NCI-H146 treated with DMSO at 0.1 percent for 48 hours (cell line): ENCODE measurements at regions not wholly inside any gene's neighbourhood (a gene's known extent, or its start where the extent isn't known, plus 50 kb on each side); places are given as distances from the start of the nearest gene placed in this dataset.

Experiments
- DNase-seq: peaks from one replicate; lab custom pipeline; 2025; ENCODE audit not compliant: unreplicated experiment; lab: John Stamatoyannopoulos, UW

DNA sequence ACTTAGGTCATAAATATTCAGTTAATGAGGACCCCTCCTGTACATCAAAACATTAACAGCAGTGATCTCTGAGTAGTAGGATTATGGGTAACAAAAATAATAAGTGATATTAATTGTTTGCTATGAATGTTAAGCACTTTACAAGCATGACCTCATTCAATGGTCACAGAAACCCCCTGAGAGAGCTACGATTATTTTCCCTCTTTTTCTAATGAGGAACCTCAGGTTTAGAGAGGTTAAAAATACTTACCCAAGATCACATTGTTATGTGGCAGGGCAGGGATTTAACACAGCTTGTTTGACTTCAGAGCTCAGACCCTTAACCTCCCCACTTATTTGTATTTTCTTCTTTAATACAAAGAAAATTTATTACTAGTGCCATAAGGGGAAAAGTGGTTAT is 228.2 kb downstream of the TBL1XR1 start:
- DNase-seq = no peak

DNA sequence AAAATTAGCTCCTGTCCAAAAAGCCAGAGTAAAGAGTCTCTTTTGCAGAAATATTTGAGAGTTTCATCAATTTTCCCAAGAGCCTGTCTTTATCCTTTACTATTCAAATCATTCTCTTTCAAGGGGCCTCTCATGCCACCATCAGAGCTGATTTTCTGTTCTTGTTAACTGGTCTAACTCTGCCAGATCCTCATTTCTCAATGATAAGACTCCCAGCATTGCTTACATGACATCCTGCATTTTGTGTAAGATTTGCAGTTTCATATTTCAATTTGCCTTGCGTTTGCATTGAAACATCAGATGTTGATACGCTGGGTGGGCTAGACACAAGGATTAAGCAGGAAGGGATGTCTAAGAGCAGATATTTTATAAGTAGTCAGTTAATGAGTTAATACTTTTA is 228.7 kb downstream of the TBL1XR1 start:
- no peak for DNase-seq

DNA sequence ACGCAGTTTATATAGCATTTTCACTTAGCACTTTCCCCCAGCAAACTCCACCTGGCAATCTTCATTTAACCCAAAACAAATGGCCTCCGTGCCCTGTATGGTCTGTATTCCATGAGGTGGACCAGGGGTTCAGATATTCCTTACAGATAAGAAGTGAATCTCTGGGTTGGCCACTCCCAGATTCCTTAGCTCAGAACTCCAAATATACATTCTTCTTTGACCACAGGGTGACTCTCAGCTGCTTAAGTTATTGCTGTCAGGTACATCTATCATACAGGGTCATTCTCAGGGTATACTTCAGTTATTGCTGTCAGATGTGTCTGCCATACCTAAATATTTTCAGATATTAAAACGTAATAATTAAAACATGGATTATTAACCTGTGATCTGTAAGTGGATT is 229.8 kb downstream of the TBL1XR1 start:
- DNase-seq = no peak

DNA sequence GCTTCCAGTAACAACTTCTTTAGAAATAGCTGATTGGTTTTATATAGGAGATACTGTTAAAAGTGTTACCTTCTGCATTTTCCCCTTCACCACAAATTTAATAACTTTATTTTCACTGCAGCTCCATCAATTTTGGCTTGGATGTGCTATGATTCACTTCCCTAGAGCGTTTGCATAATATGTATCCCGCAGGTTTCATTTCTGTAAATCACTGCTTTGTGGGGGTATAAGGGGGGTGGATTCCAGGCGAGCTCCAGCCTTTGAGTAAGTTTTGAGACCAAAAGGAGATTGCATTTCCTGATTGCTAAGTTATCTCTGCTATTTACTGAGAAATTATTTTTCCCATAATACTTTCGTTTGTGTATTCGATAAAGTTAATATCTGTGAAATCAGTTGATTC is 232.6 kb downstream of the TBL1XR1 start:
- DNase-seq = peak; percentile 91

DNA sequence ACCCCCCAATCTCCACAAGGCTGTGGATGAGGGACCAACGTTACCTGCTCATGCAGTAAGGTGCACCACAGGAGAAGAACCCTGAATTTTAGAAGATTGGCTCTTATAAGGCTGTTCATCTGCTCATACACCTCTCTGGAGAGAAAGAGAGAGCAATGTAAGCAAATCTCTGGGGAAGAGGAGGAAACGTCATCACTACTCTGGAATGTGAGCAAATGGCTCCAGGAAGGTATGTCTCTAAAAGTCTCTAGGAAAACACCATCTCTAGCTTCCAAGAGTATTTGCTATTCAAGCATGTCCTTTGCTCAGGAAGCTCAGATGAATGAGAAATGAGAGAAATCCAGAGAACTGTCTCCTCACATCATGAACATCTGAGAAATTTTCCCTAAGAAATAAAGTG is 235.4 kb downstream of the TBL1XR1 start:
- no peak for DNase-seq

DNA sequence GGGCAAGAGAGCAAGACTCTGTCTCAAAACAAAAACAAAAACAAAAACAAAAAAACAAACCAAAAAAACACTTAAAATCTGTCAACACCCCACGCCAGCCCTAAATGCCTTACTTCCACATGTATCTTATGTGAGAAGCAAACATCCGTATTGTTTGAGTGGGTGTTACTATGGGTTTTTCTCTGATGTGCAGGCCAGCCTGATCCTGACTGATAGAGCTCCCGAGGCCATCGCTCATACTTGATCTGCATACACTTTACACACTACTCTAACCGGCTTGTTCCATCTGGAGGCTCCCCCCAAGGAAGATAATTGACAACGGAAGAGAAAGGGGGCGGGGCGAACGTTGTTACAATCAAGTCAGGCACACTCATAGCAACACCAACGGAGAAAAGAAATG is 237.4 kb downstream of the TBL1XR1 start:
- no peak for DNase-seq

DNA sequence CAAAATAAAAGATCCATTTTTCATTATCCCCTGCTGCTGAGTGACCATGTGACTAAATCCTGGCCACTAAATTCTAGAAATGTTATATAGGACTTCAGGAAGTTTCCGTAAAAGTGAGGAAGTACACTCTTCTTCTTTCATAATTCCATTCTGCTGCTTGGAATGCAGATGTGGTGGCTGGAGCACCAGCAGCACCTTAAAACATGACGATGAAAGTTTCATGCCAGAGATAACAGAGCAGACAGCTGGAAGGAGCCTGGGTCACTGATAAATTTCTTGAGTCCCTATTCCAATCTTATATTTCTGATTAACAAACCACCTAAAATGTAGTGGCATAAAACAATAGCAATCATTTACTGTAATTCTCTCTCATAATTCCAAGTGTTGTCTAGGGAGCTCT is 238.7 kb downstream of the TBL1XR1 start:
- no peak for DNase-seq

DNA sequence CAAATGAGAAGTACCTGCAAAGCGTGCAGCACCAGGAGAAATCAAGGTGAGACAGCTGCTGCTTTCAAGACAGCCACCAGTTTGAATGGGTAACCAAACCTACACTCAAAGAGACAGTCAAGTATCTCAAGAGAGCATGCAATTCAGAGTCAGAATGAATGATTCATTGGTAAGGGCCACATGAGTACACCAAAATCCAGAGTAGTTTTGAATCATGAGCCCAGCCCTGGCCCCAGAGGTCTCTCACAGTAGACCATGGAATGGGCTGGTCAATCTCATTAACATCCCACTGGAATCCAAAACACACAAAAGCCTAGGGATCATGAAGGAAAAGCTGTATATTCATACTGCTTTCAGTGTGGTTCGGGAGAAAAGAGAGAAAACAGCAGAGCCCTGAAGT is 242.8 kb downstream of the TBL1XR1 start:
- no peak for DNase-seq

DNA sequence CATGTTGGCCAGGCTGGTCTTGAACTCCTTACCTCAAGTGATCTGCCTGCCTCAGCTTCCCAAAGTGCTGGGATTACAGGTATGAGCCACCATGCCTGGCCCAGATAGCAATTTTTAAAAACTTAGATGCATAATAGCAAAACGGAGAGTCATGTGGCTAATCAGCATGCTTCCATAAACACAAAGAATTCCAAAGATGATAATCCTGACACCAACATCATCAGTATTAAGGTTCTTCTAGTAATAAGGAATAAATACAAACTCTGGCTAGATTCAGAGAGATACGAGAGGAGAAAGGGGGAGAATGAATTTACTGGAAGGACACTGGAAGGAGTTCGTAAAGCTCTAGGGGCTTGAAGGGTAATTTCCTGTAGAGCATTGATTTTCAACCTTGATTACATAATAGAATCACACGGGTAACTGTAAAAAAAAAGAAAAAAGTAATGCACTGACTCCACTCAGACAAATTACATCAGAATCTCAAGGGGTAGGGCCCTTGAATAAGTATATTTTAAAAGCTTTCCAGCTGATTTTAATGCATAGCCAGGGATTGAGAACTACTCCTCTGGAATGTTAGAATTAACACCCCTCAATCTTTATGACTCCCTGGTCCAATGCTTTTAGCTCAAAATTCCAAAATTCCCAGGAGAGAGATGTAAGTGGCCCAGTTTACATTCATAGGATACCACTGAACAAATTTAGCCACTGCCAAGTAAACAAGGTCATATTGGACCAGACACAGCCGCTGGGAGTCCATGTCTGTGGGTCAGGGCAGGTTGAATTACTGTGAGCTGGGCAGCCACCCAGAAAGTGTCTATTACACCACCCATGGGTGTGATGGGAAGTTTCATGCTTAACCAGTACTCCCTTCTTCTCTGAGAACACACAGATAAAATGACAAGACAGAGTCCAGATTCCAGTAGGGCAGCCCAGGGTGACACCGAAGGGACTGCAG is 243.9 kb downstream of the TBL1XR1 start:
- no peak for DNase-seq

DNA sequence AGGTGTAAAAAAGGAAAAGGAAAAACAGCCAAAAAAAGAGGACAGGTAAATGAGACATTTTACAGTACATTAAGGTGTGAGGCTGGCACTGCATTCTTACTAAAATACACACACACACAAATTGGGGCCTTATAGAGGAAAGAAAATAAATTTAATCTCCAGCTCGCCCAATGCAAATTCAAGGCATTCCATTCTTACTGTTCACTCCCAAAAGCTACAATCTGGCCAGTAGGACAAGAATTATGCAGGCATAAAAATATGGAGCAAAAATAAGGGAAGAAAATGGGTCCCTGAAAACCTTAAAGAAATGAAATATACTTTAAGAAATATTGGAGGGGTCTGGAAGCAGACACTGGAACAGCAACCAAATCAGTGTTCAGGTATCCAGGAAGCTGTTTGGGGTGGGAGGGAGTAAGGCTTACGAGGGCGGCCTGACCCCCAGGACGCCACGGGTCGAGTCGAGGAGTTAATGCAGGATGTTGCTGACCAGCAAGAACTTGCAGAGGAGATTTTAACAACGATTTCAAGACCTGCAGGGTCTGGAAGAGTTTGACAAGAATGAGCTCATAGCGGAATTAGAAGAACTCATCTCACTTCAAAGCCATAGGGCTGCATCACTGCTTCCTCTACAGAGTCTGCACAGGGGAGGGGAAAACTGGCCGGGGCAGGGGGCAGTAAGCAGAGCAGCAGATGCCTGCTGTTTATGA is 245.5 kb downstream of the TBL1XR1 start:
- DNase-seq = no peak

DNA sequence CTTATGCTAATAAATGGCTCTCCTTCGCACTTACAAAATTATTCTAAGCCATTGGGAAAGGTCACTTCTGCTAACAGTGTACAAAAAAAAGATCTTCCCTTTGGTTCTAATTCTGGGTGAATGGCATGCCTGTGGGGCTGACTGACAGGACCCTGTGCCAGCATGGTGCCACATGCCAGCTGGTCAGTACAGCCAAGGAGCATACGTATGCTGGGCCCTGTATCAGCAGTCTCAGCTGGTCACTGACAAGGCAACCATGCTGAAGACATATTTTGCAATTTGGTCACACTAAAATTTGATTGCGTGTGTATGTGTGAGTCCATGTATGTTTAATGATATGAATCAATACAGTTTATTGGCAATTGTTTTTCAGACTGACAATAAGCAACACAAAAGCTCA is 246.1 kb downstream of the TBL1XR1 start:
- DNase-seq = no peak

DNA sequence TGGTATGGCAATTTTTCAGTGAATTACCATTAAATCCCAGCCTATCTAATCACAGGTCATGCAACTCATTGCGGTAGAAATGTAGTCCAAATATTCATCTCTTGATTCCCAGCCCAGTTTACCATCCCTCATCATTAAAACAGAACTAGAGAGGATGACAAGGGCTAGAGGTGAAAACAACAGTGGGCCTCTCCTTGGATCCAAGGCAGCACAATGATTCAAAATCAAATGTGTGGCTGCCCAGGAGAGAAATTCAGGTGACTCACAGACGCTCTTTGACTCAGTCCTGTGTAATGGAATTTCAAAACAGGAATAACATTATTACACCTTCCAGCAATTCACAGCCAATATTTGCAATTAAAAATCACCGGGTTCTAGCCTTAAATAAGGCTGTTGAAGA is 246.5 kb downstream of the TBL1XR1 start:
- DNase-seq = no peak

DNA sequence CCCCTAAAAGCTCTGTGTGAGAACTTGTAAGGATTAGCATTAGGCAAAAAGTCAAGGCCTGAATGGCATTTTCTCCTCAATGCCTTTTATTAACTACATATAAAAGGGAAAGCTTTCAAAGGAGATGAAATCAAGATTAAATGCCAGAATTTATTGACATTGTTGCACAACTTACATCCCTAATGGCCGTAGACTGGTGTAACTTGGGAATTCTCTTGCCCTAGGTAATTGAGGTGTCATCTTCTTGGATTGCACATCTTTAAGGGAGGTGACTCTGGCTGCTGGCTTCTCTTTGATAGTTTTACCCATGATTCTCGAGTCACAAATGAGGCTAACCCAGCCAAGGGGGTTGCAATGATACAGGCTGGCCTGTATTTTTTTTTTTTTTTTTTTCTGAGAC is 249.1 kb downstream of the TBL1XR1 start:
- DNase-seq = no peak

DNA sequence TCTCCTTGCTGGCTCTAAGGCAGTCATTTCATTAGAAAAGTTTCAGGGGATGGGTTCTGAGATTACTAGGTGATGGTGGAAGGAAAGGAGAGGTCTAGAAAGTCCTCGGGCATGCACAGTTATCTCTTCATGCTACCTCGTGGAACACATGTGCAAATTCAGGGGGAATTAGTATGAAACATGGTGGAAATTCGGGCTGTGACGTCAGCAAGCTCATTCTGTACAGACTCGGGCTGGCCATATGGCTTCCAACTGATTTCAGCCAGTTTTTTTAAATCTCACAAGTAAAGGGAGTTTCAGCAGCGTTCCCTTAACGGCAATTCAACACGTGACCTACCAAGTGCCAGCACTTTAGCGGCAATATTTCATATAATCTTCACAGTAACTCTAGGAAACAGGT is 251.1 kb downstream of the TBL1XR1 start:
- no peak for DNase-seq

DNA sequence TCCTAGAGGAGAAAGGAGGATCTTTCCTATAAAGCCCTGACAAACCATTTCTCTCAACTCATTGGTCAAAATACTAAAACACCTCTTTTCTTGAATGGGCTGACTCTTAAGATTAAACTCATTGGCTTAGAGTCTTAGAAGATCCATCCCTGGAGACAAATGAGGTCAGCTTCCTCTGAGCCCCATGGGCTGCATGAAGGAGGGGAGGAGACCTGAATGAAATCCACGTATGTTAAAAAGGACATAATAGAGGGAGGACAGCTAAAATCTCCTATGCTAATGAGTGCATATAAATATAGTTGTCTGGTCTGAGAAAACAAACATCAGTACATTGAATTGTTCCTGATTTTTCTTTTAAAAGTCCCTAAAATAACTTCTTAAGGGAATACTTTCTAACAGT is 255.0 kb downstream of the TBL1XR1 start:
- DNase-seq = no peak

DNA sequence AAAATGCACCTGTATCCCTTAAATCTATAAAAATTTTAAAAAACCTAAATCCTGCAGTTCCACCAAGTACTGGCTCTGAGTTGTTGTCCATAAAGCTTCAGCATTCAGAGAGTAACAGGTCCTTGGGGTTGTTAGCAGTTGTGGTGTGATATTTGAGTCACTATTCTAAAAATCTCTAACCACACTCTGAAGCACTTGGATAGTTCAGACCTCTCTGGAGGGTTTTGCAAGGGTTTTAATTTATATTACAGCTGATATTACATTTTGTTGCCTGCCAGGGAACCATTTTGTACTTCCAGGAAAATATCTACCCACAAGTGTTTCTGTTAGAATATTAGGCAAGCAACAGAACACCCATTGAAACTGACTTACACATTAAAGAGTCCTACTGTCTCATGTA is 255.6 kb downstream of the TBL1XR1 start:
- no peak for DNase-seq

DNA sequence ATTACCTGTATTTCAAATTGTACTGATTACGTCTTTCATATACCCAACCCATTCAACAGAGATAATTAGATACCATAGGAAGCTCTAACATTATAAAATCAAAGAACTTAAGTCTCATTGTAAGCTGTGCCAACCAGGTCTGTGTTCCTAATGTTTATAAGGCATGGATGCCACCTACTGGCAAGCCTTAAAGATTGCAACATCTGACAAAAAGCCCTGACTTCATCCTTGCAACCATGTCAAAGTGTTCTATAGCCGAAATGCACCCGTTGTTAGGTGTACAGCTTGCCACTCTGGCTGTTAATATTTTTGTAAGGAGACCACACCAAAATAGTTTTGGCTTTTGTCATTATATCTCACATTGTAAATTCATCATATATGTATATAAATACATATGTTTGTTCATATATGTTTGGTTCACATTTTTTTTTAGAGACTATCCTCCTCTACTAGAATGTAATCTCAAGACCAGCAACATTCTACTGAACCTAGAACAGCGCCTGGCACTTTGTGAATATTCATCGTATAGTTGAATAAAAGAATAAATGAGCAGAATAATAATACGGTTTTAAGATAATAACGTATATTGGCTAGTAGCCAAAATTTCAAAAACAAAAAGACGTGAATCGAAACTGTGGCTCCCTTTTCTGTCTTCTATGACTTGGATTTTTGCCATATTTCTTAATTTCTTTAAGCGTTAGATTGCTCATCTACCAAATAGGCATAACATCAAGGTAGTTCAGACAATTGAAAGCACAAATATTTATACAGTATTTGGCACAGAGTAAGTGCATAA is 258.1 kb downstream of the TBL1XR1 start:
- DNase-seq = peak; percentile 90

DNA sequence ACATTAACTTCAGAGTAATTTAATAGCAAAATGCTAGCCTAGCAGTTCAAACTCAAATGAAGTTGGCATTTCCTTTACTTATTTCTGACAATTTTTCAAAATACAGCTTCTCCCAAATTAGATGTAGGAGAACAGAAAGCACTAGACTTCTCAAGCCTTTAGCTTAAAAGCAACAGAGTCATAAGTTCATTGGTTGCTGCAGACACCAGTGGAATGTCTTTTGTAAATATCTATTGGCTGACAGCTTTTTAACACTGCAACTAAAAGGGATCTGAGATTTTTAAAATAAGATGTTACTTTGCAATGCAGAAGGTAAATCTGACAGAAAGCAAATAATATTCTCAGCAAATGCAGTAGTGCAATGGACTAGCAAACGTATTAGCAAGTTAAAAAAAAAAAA is 259.3 kb downstream of the TBL1XR1 start:
- DNase-seq = no peak

DNA sequence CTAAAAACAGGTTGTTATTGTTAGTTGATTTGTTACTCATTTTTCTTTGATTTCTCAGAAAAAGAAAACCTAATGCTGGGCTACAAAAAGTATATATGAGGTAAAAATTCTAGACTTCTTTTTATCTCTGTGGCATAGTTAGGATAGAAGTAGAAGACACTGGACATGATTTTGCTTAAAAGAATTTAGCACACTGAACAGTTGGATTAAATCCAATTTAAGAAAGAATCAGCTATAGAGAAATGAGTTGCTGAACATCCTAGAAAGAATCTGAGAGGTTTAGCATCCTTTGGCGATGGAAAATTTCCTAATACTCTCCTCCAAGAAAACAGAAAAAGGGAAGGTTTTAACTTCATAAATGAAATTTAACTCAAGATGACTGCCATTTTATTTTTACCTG is 259.7 kb downstream of the TBL1XR1 start:
- no peak for DNase-seq

DNA sequence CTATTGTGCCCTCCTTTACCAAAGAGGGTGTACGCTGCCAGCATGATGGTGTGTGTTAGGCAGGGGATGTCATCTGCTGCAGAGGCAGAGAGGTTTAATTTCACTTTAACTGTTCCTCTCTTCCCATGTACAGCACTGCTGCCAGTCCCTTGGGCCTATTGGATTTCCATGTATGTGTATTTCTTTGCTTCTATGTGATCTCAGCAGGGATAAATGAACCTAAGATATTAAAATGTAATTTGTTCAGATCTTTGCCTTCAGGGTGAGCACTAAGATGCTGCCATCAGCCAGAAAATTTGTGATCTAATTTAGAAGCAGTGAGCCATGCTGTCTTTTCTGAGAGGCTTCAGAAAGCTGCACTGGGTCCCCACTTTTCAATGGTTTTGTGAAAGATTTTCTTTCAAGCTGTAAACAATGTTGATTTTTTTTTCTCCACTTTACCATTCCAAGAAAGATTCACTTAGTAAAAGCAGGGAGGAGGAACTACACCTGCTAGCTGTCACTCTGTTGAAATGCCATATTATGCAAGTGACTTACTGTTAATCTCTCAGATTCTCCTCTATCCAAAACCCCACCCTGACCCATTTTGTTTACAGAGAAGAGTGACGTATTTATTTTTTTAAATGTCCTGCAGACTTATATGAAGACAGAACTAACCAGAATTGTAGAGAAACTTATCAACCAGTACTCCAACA is 261.9 kb downstream of the TBL1XR1 start:
- DNase-seq = no peak

DNA sequence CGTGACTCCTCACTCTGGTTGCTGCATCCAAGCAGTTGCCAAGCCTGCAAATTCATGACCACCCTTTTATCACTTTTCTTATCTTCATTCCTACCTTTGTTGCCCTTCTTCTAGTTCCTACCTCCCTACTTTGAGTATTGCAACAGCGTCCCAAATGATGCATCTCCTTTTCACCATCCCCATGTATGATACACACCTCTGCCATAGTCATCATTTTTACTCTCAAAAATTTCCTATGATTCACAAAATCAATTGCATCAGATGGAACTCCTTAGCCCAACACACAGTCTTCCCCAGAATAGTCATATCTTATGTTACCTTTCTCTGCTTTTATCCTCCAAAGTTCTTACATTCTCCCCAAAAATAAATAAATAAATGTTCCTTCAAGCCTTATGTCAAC is 262.6 kb downstream of the TBL1XR1 start:
- DNase-seq = no peak
